IMR-90 (cell line): ENCODE measurements at regions not wholly inside any gene's neighbourhood (a gene's known extent, or its start where the extent isn't known, plus 50 kb on each side); places are given as distances from the start of the nearest gene placed in this dataset.

Experiments used
- ATAC-seq: fragments of 200-7000 bp; cut with Tn5 transposase; 2 replicates; pipeline ENCODE4 v1.9.1; 2020; ENCODE audit warnings: low read depth, mild to moderate bottlenecking, moderate library complexity
- BruUV-seq: library from RNA; stranded (reverse); fragments of 400-500 nt; replicated peaks from 2 replicates; lab custom pipeline; 2021; lab: Mats Ljungman, UMichigan
- CTCF ChIA-PET: fragments of 300-600 bp; formaldehyde crosslinking; extraction: SDS; loops from one replicate; lab custom pipeline; 2021; ENCODE audit warnings: antibody characterized with exemption; lab: Yijun Ruan, JAX
- POLR2A ChIA-PET: fragments of 300-600 bp; sonication (Branson Sonifier 250); formaldehyde crosslinking; loops from one replicate; lab custom pipeline; 2022; ENCODE audit warnings: antibody characterized with exemption; ENCODE audit not compliant: unreplicated experiment; lab: Charles Lee
- DNase-seq: peaks from one replicate; pipeline ENCODE4 v3.0.0; 2013
- H2AFZ ChIP-seq: replicated peaks from 2 replicates; pipeline ENCODE3; 2013; ENCODE audit warnings: low read length, mild to moderate bottlenecking; ENCODE audit not compliant: poor library complexity
- H2AK5ac ChIP-seq: 2 replicates; pipeline ENCODE4 v1.6.1; 2013; ENCODE audit warnings: low read depth, low read length, inconsistent platforms
- H2AK9ac ChIP-seq: replicated peaks from 2 replicates; pipeline ENCODE3; 2013; ENCODE audit warnings: mild to moderate bottlenecking, low read depth, low read length, moderate library complexity; ENCODE audit not compliant: poor library complexity
- H2BK120ac ChIP-seq: 2 replicates; pipeline ENCODE4 v1.6.1; 2013; ENCODE audit warnings: low read depth, low read length, inconsistent platforms
- H2BK15ac ChIP-seq: 3 replicates; pipeline ENCODE4 v1.6.1; 2013; ENCODE audit warnings: low read depth, low read length, inconsistent platforms
- H2BK20ac ChIP-seq: 2 replicates; pipeline ENCODE4 v1.6.1; 2013; ENCODE audit warnings: low read depth, mild to moderate bottlenecking, inconsistent platforms, low read length, moderate library complexity
- H2BK5ac ChIP-seq: 2 replicates; pipeline ENCODE4 v1.6.1; 2013; ENCODE audit warnings: mild to moderate bottlenecking, low read depth, low read length, inconsistent platforms; ENCODE audit not compliant: poor library complexity, severe bottlenecking
- H3K14ac ChIP-seq: replicated peaks from 2 replicates; pipeline ENCODE4 v1.6.1; 2013; ENCODE audit warnings: low read depth, low read length, inconsistent platforms
- H3K18ac ChIP-seq: 2 replicates; pipeline ENCODE4 v1.6.1; 2013; ENCODE audit warnings: low read depth, low read length, control low read depth
- H3K23ac ChIP-seq: 2 replicates; pipeline ENCODE4 v1.6.1; 2013; ENCODE audit warnings: low read depth, low read length, inconsistent platforms
- H3K27ac ChIP-seq: 2 replicates; pipeline ENCODE4 v1.5.1; 2013; ENCODE audit warnings: mild to moderate bottlenecking, control low read depth, low read length; ENCODE audit not compliant: insufficient read depth
- H3K27me3 ChIP-seq: 2 replicates; pipeline ENCODE4 v1.6.1; 2013; ENCODE audit warnings: low read length; ENCODE audit not compliant: control insufficient read depth, insufficient read depth
- H3K36me3 ChIP-seq: 2 replicates; pipeline ENCODE4 v1.6.1; 2013; ENCODE audit warnings: low read length, mixed read lengths; ENCODE audit not compliant: control insufficient read depth, insufficient read depth
- H3K4ac ChIP-seq: 2 replicates; pipeline ENCODE4 v1.6.1; 2013; ENCODE audit warnings: low read depth, low read length, inconsistent platforms
- H3K4me1 ChIP-seq: 2 replicates; pipeline ENCODE4 v1.6.1; 2013; ENCODE audit warnings: low read length, mixed read lengths; ENCODE audit not compliant: control insufficient read depth, insufficient read depth
- H3K4me2 ChIP-seq: 2 replicates; pipeline ENCODE4 v1.6.1; 2013; ENCODE audit warnings: low read depth, mild to moderate bottlenecking, control low read depth, low read length, moderate library complexity
- H3K4me3 ChIP-seq: 2 replicates; pipeline ENCODE4 v1.5.1; 2013; ENCODE audit warnings: low read depth, mild to moderate bottlenecking, control low read depth, low read length, moderate library complexity; ENCODE audit not compliant: insufficient read depth
- H3K56ac ChIP-seq: 2 replicates; pipeline ENCODE4 v1.6.1; 2013; ENCODE audit warnings: low read length, inconsistent platforms; ENCODE audit not compliant: insufficient read depth; ENCODE audit errors: extremely low read depth
- H3K79me1 ChIP-seq, 2 experiments: 2 replicates each; pipeline ENCODE4 v1.6.1; 2013; ENCODE audit warnings: low read length in 2 of 2, inconsistent platforms in 1 of 2, low read depth in 1 of 2
- H3K9ac ChIP-seq: 2 replicates; pipeline ENCODE4 v1.6.1; 2013; ENCODE audit warnings: low read depth, low read length, control low read depth
- H3K9me1 ChIP-seq: 2 replicates; pipeline ENCODE4 v1.6.1; 2013; ENCODE audit warnings: low read length, inconsistent platforms; ENCODE audit not compliant: insufficient read depth
- H3K9me3 ChIP-seq: 2 replicates; pipeline ENCODE4 v1.6.1; 2013; ENCODE audit warnings: low read length; ENCODE audit not compliant: control insufficient read depth, insufficient read depth
- H4K20me1 ChIP-seq: 2 replicates; pipeline ENCODE4 v1.6.1; 2013; ENCODE audit warnings: low read length, inconsistent platforms; ENCODE audit not compliant: insufficient read depth
- H4K5ac ChIP-seq: 2 replicates; pipeline ENCODE4 v1.6.1; 2013; ENCODE audit warnings: mild to moderate bottlenecking, low read depth, low read length, control low read depth
- H4K8ac ChIP-seq, 2 experiments: 2 replicates each; pipeline ENCODE4 v1.6.1; 2013; ENCODE audit warnings: low read depth in 2 of 2, low read length in 2 of 2, control low read depth in 1 of 2, inconsistent platforms in 1 of 2
- H4K91ac ChIP-seq: 2 replicates; pipeline ENCODE4 v1.6.1; 2013; ENCODE audit warnings: low read depth, low read length, inconsistent platforms; ENCODE audit not compliant: insufficient read depth
- BHLHE40 ChIP-seq: fragments of 150-350 bp; IDR thresholded peaks from 2 replicates; pipeline ENCODE4 v1.6.1; 2016; ENCODE audit warnings: mild to moderate bottlenecking, low read depth, low read length
- CHD1 ChIP-seq: IDR thresholded peaks from 2 replicates; pipeline ENCODE4 v1.6.1; 2012; ENCODE audit warnings: low read depth, low read length, improper control_type of control experiment
- MAFK ChIP-seq: IDR thresholded peaks from 2 replicates; pipeline ENCODE4 v1.6.1; 2012; ENCODE audit warnings: low read depth, low read length, improper control_type of control experiment
- MAZ ChIP-seq: IDR thresholded peaks from 2 replicates; pipeline ENCODE4 v1.6.1; 2012; ENCODE audit warnings: low read depth, mild to moderate bottlenecking, low read length, improper control_type of control experiment, moderate library complexity, borderline replicate concordance
- MXI1 ChIP-seq: IDR thresholded peaks from 2 replicates; pipeline ENCODE4 v1.6.1; 2012; ENCODE audit warnings: low read depth, mild to moderate bottlenecking, low read length, moderate library complexity, borderline replicate concordance
- NFE2L2 ChIP-seq: fragments of 150-350 bp; IDR thresholded peaks from 2 replicates; pipeline ENCODE4 v1.6.1; 2016; ENCODE audit warnings: low read depth, mild to moderate bottlenecking, low read length
- POLR2A ChIP-seq: IDR thresholded peaks from 2 replicates; pipeline ENCODE4 v1.6.1; 2012; ENCODE audit warnings: mild to moderate bottlenecking, low read depth, low read length
- RAD21 ChIP-seq: IDR thresholded peaks from 2 replicates; pipeline ENCODE4 v1.6.1; 2012; ENCODE audit warnings: low read length, improper control_type of control experiment
- RFX5 ChIP-seq: IDR thresholded peaks from 2 replicates; pipeline ENCODE4 v1.8.0; 2012; ENCODE audit warnings: low read depth, mild to moderate bottlenecking, low read length, moderate library complexity
- SMC3 ChIP-seq: fragments of 150-350 bp; IDR thresholded peaks from 2 replicates; pipeline ENCODE4 v1.6.1; 2016; ENCODE audit warnings: low read depth, mild to moderate bottlenecking, antibody characterized with exemption, low read length, moderate library complexity
- WGBS, 2 experiments: methylation state at CpG; one replicate each; pipeline versions ENCODE4 v1.1.5 to v1.1.7; 2013; ENCODE audit warnings: missing lambda C conversion rate in 2 of 2; ENCODE audit not compliant: insufficient read length in 1 of 2; ENCODE audit errors: extremely low coverage in 2 of 2; 5-methylcytosine and 5-hydroxymethylcytosine counted together
- dilution Hi-C: fragments of 300-500 bp; cut with HindIII; formaldehyde crosslinking; loops from one replicate; pipeline ENCODE4 v1.14.3; 2018; ENCODE audit warnings: low sequenced_read_pairs; ENCODE audit not compliant: unreplicated experiment
- in situ Hi-C: fragments of 300-500 bp; cut with MboI; formaldehyde crosslinking; loops from 3 replicates; pipeline ENCODE4 v1.14.3; 2019; ENCODE audit warnings: low sequenced_read_pairs, inconsistent platforms, mixed read lengths
- intact Hi-C: fragments of 100-400 bp; cut with micrococcal nuclease; formaldehyde crosslinking; loops from 2 replicates; pipeline ENCODE4 v1.10.0; 2022
- TF ChIP-seq, protein P1 (sequence below): conservative IDR thresholded peaks from 2 replicates; pipeline ENCODE4 v1.5.1; 2012; ENCODE audit warnings: mild to moderate bottlenecking, low read depth, low read length, improper control_type of control experiment
- TF ChIP-seq, protein P2 (sequence below): fragments of 150-350 bp; IDR thresholded peaks from 2 replicates; pipeline ENCODE4 v1.6.1; 2017; ENCODE audit warnings: mild to moderate bottlenecking, antibody characterized with exemption, low read length, low read depth
- TF ChIP-seq, protein P3 (sequence below): fragments of 150-350 bp; IDR thresholded peaks from 2 replicates; pipeline ENCODE4 v1.6.1; 2016; ENCODE audit warnings: low read depth, mild to moderate bottlenecking, low read length, moderate library complexity, borderline replicate concordance

DNA sequence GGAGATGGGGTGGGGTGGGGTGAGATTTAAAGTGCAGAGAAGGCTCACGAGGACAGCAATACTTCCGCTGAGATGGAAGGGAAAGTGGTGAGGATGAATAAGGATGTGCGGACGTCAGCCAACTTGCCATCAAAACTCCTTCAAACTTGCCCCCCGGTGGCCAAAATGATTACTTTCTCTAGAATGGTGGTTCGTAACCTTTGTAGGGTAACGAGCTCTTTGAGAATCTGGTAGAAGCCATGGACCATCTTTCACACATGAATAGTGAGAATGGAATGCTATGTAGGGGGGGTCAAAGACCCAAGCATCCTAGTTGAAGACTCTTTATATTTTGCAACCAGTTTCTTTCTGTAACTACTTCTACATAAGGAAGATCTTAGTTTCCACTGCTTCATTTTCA lies 245.9 kb upstream of the DDHD1 start:
- Histone ChIP-seq H3K14ac (no peak overlapping the region), H3K56ac (no peak overlapping the region), H2BK5ac (no peak overlapping the region), H3K9ac (no peak overlapping the region), H4K8ac (peak overlapping the region in 1 of 2 experiments; percentile 60; a peak in 1 of 4 replicates), H3K4me1 (0 out of 2 replicates have a peak, but pooled peaks cover 2% of the 10 kb centered on the region), H3K27me3 (no peaks in the 10 kb centered on the region), H3K79me1 (no peaks in the 10 kb centered on the region), H4K91ac (no peak overlapping the region), H2BK120ac (no peak overlapping the region), H2BK15ac (no peak overlapping the region), H3K18ac (no peak overlapping the region), H4K20me1 (no peaks in the 10 kb centered on the region), H2BK20ac (no peak overlapping the region), H2AK5ac (peak overlapping the region; percentile 38; the same call in 1 of the 2 replicates), H4K5ac (no peak overlapping the region), H3K27ac (0 out of 2 replicates have a peak overlapping the region, but pooled peaks have one; percentile 37), H3K4me2 (no peak overlapping the region), H3K9me3 (peaks cover 4% of the 10 kb centered on the region), H3K4ac (no peak overlapping the region), H2AFZ (no peak overlapping the region), H3K36me3 (no peaks in the 10 kb centered on the region), H2AK9ac (no peak overlapping the region), H3K23ac (no peak overlapping the region), H3K4me3 (no peak overlapping the region), H3K9me1 (no peaks in the 10 kb centered on the region)
- dilution Hi-C loops (no loop called here), intact Hi-C loops (no loop called here), in situ Hi-C loops (no loop called here)
- BruUV-seq, result no TSS peak
- ATAC-seq (peak; percentile 68), DNase-seq (peak; percentile 76)
- CTCF ChIA-PET, result interaction anchor here (0.7 to 0.9 kb wide), 2 partner anchors 12 to 31 kb away, joined by 3 read pairs; no protein-coding TSS in a partner anchor
- POLR2A ChIA-PET, result interaction anchor here (0.6 kb wide), 1 partner anchor 13 kb away, joined by 3 read pairs; no protein-coding TSS in a partner anchor
- WGBS, 2 experiments, result no CpG with 5 or more reads among the region's 7 CpGs
- TF ChIP-seq MAFK, result no peak
- TF ChIP-seq, protein P1, sequence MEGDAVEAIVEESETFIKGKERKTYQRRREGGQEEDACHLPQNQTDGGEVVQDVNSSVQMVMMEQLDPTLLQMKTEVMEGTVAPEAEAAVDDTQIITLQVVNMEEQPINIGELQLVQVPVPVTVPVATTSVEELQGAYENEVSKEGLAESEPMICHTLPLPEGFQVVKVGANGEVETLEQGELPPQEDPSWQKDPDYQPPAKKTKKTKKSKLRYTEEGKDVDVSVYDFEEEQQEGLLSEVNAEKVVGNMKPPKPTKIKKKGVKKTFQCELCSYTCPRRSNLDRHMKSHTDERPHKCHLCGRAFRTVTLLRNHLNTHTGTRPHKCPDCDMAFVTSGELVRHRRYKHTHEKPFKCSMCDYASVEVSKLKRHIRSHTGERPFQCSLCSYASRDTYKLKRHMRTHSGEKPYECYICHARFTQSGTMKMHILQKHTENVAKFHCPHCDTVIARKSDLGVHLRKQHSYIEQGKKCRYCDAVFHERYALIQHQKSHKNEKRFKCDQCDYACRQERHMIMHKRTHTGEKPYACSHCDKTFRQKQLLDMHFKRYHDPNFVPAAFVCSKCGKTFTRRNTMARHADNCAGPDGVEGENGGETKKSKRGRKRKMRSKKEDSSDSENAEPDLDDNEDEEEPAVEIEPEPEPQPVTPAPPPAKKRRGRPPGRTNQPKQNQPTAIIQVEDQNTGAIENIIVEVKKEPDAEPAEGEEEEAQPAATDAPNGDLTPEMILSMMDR, result peak; percentile 32
- TF ChIP-seq NFE2L2, result no peak
- no peak for TF ChIP-seq POLR2A
- TF ChIP-seq, protein P2, sequence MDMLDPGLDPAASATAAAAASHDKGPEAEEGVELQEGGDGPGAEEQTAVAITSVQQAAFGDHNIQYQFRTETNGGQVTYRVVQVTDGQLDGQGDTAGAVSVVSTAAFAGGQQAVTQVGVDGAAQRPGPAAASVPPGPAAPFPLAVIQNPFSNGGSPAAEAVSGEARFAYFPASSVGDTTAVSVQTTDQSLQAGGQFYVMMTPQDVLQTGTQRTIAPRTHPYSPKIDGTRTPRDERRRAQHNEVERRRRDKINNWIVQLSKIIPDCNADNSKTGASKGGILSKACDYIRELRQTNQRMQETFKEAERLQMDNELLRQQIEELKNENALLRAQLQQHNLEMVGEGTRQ, result no peak
- no peak for TF ChIP-seq MAZ
- TF ChIP-seq CHD1, result no peak
- TF ChIP-seq RFX5, result no peak
- no peak for TF ChIP-seq MXI1
- TF ChIP-seq SMC3, result no peak
- TF ChIP-seq BHLHE40, result no peak
- peak; percentile 22 for TF ChIP-seq RAD21
- TF ChIP-seq, protein P3, sequence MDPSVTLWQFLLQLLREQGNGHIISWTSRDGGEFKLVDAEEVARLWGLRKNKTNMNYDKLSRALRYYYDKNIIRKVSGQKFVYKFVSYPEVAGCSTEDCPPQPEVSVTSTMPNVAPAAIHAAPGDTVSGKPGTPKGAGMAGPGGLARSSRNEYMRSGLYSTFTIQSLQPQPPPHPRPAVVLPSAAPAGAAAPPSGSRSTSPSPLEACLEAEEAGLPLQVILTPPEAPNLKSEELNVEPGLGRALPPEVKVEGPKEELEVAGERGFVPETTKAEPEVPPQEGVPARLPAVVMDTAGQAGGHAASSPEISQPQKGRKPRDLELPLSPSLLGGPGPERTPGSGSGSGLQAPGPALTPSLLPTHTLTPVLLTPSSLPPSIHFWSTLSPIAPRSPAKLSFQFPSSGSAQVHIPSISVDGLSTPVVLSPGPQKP, result no peak
